ENCODE measurements at regions not wholly inside any gene's neighbourhood (a gene's known extent, or its start where the extent isn't known, plus 50 kb on each side); places are given as distances from the start of the nearest gene placed in this dataset.
"Not testable (repeated sequence)": the region's sequence is repeated elsewhere in the genome, so short reads cannot be mapped to it uniquely, and the experiment has no call there.

- no peak for DNase-seq
Measured at GRCh38 chr9:1505489-1505888, 455.3 kb downstream of the DMRT2 start.

DNA sequence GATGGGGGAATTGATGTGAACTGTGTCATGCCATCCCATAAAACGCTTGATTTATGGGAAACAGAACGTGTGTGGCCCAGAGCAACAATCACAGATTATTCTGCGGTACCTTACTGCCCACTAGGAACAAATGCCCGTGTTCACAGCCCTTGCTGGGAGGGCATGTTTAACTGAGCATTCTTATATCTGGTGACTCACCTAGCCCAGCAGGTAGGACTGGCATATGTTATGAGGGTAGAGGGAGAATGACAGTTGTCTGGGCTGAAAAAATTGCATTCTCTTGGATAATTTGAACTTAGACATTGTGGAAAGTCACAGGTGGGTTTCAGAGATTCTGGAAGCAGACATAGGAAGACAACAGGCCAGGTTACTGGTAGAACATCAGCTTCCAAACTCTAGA lies 460.6 kb downstream of the DMRT2 start:
- no peak for DNase-seq

GRCh38 chr9:1513105-1513504 lies 462.9 kb downstream of the DMRT2 start:
- no peak for DNase-seq

- DNase-seq: no peak
Measured at GRCh38 chr9:1514250-1514649, 464.1 kb downstream of the DMRT2 start.

GRCh38 chr9:1514776-1515363 lies 464.7 kb downstream of the DMRT2 start:
- no peak for DNase-seq

- no peak for DNase-seq
Measured at GRCh38 chr9:1515557-1515956, 465.4 kb downstream of the DMRT2 start.

DNA sequence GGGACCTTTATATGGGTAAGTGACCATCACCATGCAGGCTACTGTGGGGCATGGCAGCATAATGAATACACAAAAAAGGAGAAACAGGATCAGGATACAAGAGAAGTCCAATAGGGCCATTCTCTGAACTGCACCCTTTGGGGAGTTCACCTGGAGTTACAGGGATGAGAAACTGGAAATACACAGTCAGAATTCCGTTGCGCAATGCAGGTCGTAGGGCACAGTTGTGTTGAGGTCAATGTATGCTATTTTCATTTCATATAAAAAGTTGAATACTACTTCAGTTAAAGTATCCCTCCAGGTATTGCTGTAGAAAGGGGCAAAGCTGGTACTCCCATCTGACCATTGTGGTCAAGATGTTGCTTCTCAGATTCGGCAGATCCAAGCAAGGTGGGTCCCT lies 471.4 kb downstream of the DMRT2 start:
- DNase-seq: no peak

GRCh38 chr9:1522219-1522767 lies 472.1 kb downstream of the DMRT2 start:
- no peak for DNase-seq

DNA sequence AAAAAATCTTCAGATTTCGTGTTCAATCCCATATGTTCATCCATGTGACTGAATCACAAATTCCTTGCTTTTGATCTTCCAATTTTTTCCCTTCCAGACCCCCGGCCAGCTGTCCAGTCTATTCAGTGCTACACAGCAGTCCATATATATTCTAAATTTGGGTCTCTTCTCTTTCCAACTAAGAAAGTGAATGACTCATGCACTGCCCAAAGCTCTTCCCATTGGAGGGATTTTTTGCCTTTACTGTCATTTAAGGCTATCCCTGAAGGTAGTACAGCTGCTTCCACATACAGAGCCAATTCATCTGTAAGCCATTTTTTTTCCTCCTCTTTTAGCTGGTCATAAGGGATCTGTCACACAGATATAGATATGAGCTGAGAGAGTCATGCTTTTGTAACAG lies 478.3 kb downstream of the DMRT2 start:
- DNase-seq: no peak

DNA sequence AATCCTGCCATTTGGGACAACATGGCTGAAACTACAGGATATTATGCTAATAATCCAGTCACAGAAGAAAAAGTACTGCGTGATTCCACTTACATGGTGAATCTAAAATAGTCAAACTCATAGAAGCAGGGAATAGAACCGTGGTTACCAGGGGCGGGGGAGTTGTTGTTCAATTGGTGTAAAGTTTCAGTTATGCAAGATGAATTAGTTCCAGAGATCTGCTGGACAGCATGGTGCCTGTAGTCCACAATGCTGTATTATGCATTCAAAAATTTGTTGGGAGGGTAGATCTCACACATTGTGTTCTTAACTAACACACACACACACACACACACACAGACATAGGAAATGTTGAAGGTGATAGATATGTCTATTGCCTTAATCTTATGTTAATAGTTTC lies 480.5 kb downstream of the DMRT2 start:
- no peak for DNase-seq

- DNase-seq: no peak
Measured at GRCh38 chr9:1531424-1531823, 481.3 kb downstream of the DMRT2 start.

DNA sequence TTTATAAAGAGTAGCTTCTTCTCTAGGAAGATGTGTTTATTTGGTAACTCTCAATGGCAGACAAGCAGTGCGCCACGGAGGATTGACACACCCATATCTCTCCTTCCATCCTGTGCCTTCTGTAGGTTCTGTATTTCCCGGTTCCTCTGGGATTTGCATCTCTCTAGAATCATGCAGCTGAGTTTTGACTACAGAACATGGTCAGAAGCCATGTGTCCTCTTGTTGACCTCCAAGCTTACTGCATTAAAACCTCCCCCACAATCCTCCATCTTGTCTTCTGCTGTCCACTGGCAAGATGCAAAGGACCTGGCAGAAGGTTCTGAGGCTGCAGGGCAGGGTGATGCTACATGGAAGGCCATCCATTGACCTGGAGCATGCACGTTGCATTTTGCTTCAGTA lies 482.0 kb downstream of the DMRT2 start:
- DNase-seq: no peak

GRCh38 chr9:1535051-1535450 lies 480.1 kb upstream of the SMARCA2 start:
- no peak for DNase-seq

DNA sequence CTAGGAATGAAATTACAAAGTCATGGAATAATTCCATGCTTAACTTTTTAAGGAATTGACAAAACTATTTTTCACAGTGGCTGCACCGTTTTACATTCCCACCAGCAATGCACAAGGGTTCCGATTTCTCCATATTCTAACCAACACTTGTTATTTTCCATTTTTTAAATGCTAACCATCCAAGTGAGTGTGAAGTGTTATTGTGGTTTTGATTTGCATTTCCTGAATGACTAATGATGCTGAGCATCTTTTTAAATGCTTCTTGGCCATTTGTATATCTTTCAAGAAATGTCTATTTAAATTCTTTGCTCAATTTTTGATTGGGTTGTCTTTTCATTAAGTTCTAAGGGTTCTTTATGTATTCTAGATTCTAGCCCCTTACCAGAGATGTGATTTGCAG lies 479.5 kb upstream of the SMARCA2 start:
- DNase-seq: no peak

DNA sequence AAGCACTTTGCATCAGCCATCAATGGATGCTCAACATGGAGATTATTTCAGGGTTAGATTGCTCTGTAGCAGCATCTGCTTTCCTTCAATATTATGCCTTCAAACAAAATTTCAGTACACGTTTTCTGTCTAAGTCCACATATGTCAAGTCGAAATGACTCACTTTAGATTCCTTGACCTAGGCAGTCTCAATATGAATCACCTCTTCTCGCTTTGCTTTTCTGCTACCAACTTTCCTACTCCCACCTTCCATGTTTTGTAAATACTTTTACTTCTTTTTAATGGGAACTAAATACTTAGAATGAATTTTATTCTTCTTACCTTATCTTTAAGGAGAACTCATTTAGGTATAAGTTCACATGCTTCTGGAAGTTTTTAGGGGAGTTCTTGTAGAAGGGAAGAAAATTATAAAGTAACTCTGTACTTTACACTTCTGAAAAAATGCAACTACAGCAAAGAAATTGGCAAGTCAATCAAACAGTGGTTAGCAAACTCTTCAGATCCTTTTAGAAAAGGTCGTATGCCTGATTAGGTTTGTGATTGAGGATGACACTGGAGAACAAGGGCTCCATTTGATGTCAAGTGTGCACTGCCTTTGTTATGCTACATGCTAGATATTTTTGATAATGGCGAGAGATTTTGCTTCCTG lies 478.5 kb upstream of the SMARCA2 start:
- no peak for DNase-seq

- no peak for DNase-seq
Measured at GRCh38 chr9:1538301-1538700, 476.8 kb upstream of the SMARCA2 start.

GRCh38 chr9:1539216-1539615 lies 475.9 kb upstream of the SMARCA2 start:
- no peak for DNase-seq

- DNase-seq: no peak
Measured at GRCh38 chr9:1550636-1551035, 464.5 kb upstream of the SMARCA2 start.

DNA sequence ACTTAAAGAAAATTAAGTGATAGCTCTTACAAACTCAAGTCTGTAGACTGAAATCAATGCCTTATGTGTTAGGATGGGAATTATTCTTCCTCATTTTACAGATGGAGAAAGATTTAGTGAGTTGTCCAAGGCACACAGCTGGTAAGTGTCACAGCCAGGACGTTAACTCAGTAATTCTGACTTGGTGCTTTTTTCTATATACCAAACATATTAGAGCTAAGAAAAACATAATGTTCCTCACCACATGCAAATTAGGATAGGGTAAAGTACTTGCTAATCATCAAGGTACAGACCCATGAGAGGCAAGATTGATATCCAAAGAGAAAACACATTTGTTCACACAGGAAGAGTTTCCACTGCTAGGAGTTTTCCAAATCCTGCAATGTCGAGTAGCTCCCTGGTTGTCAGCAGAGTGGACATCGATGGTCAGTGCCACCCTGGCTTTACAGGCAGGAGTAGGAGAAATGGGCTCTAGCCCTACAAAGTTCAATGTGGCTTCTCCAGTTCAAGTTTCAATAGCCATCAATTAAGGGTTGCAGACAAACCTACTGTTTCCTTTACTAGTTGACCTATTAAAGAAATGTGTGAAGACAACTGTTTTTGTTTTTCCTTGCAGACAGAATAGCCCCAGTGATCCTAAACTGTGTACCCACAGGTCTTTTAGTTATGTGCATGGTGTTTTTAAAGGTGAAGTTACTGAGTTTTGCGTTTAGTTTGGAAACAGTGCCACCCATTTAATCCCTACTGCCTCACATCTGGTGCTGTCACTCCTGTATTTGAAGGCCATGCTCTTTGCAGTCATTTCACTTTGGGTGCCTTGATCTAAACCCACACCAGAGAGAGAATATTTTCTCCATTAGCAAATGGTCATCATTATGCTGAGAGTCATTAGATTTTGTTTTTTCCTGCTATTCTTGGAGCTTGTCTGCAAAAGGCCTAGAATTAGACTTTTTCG lies 460.8 kb upstream of the SMARCA2 start:
- DNase-seq: no peak

DNA sequence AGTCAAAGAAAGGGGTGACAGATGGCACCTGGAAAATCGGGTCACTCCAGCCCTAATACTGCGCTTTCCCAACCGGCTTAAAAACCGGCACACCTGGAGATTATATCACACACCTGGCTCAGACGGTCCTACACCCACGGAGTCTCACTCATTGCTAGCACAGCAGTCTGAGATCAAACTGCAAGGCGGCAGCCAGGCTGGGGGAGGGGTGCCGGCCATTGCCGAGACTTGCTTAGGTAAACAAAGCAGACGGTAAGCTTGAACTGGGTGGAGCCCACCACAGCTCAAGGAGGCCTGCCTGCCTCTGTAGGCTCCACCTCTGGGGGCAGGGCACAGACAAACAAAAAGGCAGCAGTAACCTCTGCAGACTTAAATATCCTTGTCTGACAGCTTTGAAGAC lies 456.5 kb upstream of the SMARCA2 start:
- DNase-seq: not testable (repeated sequence)

- no peak for DNase-seq
Measured at GRCh38 chr9:1575939-1576338, 439.2 kb upstream of the SMARCA2 start.

GRCh38 chr9:1580215-1580614 lies 434.9 kb upstream of the SMARCA2 start:
- DNase-seq: no peak

GRCh38 chr9:1581926-1582325 lies 433.2 kb upstream of the SMARCA2 start:
- DNase-seq: no peak
